Skeletal muscle tissue (tissue), 3 donors: ENCODE measurements at regions not wholly inside any gene's neighbourhood (a gene's known extent, or its start where the extent isn't known, plus 50 kb on each side); places are given as distances from the start of the nearest gene placed in this dataset.

ENCODE experiments used
- H3K27ac ChIP-seq: one replicate; pipeline ENCODE4 v1.7.0; 2013; ENCODE audit warnings: mild to moderate bottlenecking, low read depth, low read length, inconsistent platforms
- H3K27me3 ChIP-seq, 3 donors: one replicate each; pipeline ENCODE4 v1.7.0; 2013; ENCODE audit warnings: low read length in 3 of 3; ENCODE audit not compliant: control insufficient read depth in 3 of 3, insufficient read depth in 3 of 3
- H3K36me3 ChIP-seq, 3 donors: one replicate each; pipeline ENCODE4 v1.7.0; 2013; ENCODE audit warnings: low read length in 3 of 3; ENCODE audit not compliant: control insufficient read depth in 3 of 3, insufficient read depth in 3 of 3
- H3K4me1 ChIP-seq, 3 donors: one replicate each; pipeline ENCODE4 v1.7.0; 2013; ENCODE audit warnings: low read length in 3 of 3, mild to moderate bottlenecking in 3 of 3; ENCODE audit not compliant: control insufficient read depth in 3 of 3, insufficient read depth in 3 of 3
- H3K4me3 ChIP-seq, 3 donors: one replicate each; pipeline ENCODE4 v1.7.0; 2013; ENCODE audit warnings: low read length in 3 of 3
- H3K9ac ChIP-seq, 3 donors: one replicate each; pipeline ENCODE4 v1.7.0; 2013; ENCODE audit warnings: low read length in 3 of 3, mild to moderate bottlenecking in 3 of 3, moderate library complexity in 2 of 3, low read depth in 1 of 3
- H3K9me3 ChIP-seq, 3 donors: one replicate each; pipeline ENCODE4 v1.7.0; 2013; ENCODE audit warnings: low read length in 3 of 3; ENCODE audit not compliant: control insufficient read depth in 3 of 3
- donor health status: Osteomylitis.

GRCh38 chr2:136448432-136448831, 316.9 kb upstream of the THSD7B start:
- H3K9me3 ChIP-seq = no peaks in the 10 kb centered on the region
- no peak overlapping the region for H3K9ac ChIP-seq
- no peak overlapping the region for H3K27ac ChIP-seq
- no peaks in the 10 kb centered on the region for H3K36me3 ChIP-seq
- no peak overlapping the region for H3K4me3 ChIP-seq
- no peaks in the 10 kb centered on the region for H3K4me1 ChIP-seq
- H3K27me3 ChIP-seq = peaks cover 0 to 4% (median 0%) of the 10 kb centered on the region in 3 donors

GRCh38 chr2:136444323-136444722, 321.0 kb upstream of the THSD7B start:
- Histone ChIP-seq H3K4me1 (no peaks in the 10 kb centered on the region), H3K27me3 (peaks cover 0 to 4% (median 0%) of the 10 kb centered on the region in 3 donors), H3K27ac (no peak overlapping the region), H3K9ac (no peak overlapping the region), H3K36me3 (no peaks in the 10 kb centered on the region), H3K4me3 (no peak overlapping the region), H3K9me3 (no peaks in the 10 kb centered on the region)

GRCh38 chr2:136443661-136444060, 321.7 kb upstream of the THSD7B start:
- Histone ChIP-seq H3K4me3 (no peak overlapping the region), H3K27me3 (peaks cover 0 to 4% (median 0%) of the 10 kb centered on the region in 3 donors)

GRCh38 chr2:136441979-136442714, 323.2 kb upstream of the THSD7B start:
- Histone ChIP-seq H3K4me1 (no peaks in the 10 kb centered on the region), H3K27ac (no peak overlapping the region), H3K27me3 (peaks cover 0 to 4% (median 4%) of the 10 kb centered on the region in 3 donors), H3K9me3 (no peaks in the 10 kb centered on the region), H3K9ac (no peak overlapping the region), H3K4me3 (no peak overlapping the region), H3K36me3 (no peaks in the 10 kb centered on the region)

More at GRCh38 chr2:136443661-136444060, 321.7 kb upstream of the THSD7B start:
- Histone ChIP-seq H3K36me3 (no peaks in the 10 kb centered on the region), H3K27ac (no peak overlapping the region), H3K9me3 (no peaks in the 10 kb centered on the region), H3K4me1 (no peaks in the 10 kb centered on the region), H3K9ac (no peak overlapping the region)

GRCh38 chr2:136439064-136439676, 321.2 kb upstream of the CXCR4 start:
- no peak overlapping the region for H3K9ac ChIP-seq
- no peaks in the 10 kb centered on the region for H3K36me3 ChIP-seq
- no peaks in the 10 kb centered on the region for H3K4me1 ChIP-seq
- H3K4me3 ChIP-seq = no peak overlapping the region
- peaks cover 0 to 4% (median 4%) of the 10 kb centered on the region in 3 donors for H3K27me3 ChIP-seq
- no peak overlapping the region for H3K27ac ChIP-seq
- no peaks in the 10 kb centered on the region for H3K9me3 ChIP-seq

- Histone ChIP-seq H3K9ac (no peak overlapping the region), H3K27me3 (peaks cover 0 to 4% (median 4%) of the 10 kb centered on the region in 3 donors), H3K27ac (no peak overlapping the region), H3K4me1 (no peaks in the 10 kb centered on the region), H3K4me3 (no peak overlapping the region), H3K36me3 (no peaks in the 10 kb centered on the region), H3K9me3 (no peaks in the 10 kb centered on the region)
Observed at GRCh38 chr2:136437461-136437860, 319.5 kb upstream of the CXCR4 start.

GRCh38 chr2:136436936-136437335, 319.0 kb upstream of the CXCR4 start:
- H3K4me3 ChIP-seq = no peak overlapping the region
- H3K36me3 ChIP-seq = no peaks in the 10 kb centered on the region
- H3K9ac ChIP-seq = no peak overlapping the region
- H3K9me3 ChIP-seq = no peaks in the 10 kb centered on the region
- no peak overlapping the region for H3K27ac ChIP-seq
- peaks cover 0 to 4% (median 4%) of the 10 kb centered on the region in 3 donors for H3K27me3 ChIP-seq
- H3K4me1 ChIP-seq = no peaks in the 10 kb centered on the region

- Histone ChIP-seq H3K36me3 (no peaks in the 10 kb centered on the region), H3K27me3 (peaks cover 0 to 4% (median 4%) of the 10 kb centered on the region in 3 donors), H3K4me1 (no peaks in the 10 kb centered on the region), H3K4me3 (no peak overlapping the region), H3K9ac (no peak overlapping the region), H3K27ac (no peak overlapping the region), H3K9me3 (no peaks in the 10 kb centered on the region)
Observed at GRCh38 chr2:136434251-136434715, 316.3 kb upstream of the CXCR4 start.

- Histone ChIP-seq H3K27ac (no peak overlapping the region), H3K4me3 (no peak overlapping the region), H3K9me3 (no peaks in the 10 kb centered on the region), H3K27me3 (peaks cover 0 to 4% (median 4%) of the 10 kb centered on the region in 3 donors), H3K9ac (no peak overlapping the region), H3K36me3 (no peaks in the 10 kb centered on the region), H3K4me1 (no peaks in the 10 kb centered on the region)
Observed at GRCh38 chr2:136433261-136433660, 315.3 kb upstream of the CXCR4 start.

- Histone ChIP-seq H3K9me3 (no peaks in the 10 kb centered on the region), H3K4me1 (no peaks in the 10 kb centered on the region), H3K9ac (no peak overlapping the region), H3K27me3 (peaks cover 11 to 19% (median 16%) of the 10 kb centered on the region in 3 donors), H3K36me3 (no peaks in the 10 kb centered on the region), H3K27ac (no peak overlapping the region), H3K4me3 (no peak overlapping the region)
Observed at GRCh38 chr2:136424112-136424511, 306.2 kb upstream of the CXCR4 start.
